ENCODE measurements at regions not wholly inside any gene's neighbourhood (a gene's known extent, or its start where the extent isn't known, plus 50 kb on each side); places are given as distances from the start of the nearest gene placed in this dataset.

GRCh38 chr12:66025477-66025876 is 105.1 kb downstream of the LLPH start:
- CTCF ChIA-PET: no interaction called here
- TF ChIP-seq EZH2 (IDR thresholded peaks at IDR 0.05; ENCODE audit: low read depth) (no peak), CTCF (conservative IDR thresholded peaks at IDR 0.05) (no peak)
- no peaks in the 10 kb centered on the region for H3K9me3 ChIP-seq (ENCODE audit: insufficient read depth, low read depth)
- H3F3A ChIP-seq (ENCODE audit: insufficient read depth, low read depth): no peaks in the 10 kb centered on the region
- intact Hi-C loops (cut with micrococcal nuclease; ENCODE audit: unreplicated experiment): no loop called here
- H3K79me2 ChIP-seq (ENCODE audit: low read depth): no peaks in the 10 kb centered on the region
- no peaks in the 10 kb centered on the region for H4K20me1 ChIP-seq (ENCODE audit: insufficient read depth)
- POLR2A ChIA-PET (ENCODE audit: unreplicated experiment): no interaction called here
- H3K36me3 ChIP-seq (ENCODE audit: low read depth): no peaks in the 10 kb centered on the region
- no peak overlapping the region for H2AFZ ChIP-seq
- H3K4me1 ChIP-seq (replicated peaks; ENCODE audit: insufficient read depth): no peaks in the 10 kb centered on the region
- H3K4me2 ChIP-seq: no peak overlapping the region
- H3K4me3 ChIP-seq: no peak overlapping the region
- H3K27me3 ChIP-seq (ENCODE audit: insufficient read depth, low read depth): no peaks in the 10 kb centered on the region
- no peak overlapping the region for H3K27ac ChIP-seq
- no peaks in the 10 kb centered on the region for H3K9me2 ChIP-seq (ENCODE audit: insufficient read depth)
- no TSS peak for BruUV-seq (replicated peaks)
- DNase-seq: no peak

- Histone ChIP-seq H3K4me2 (no peak overlapping the region), H3K9me3 (ENCODE audit: insufficient read depth, low read depth) (no peaks in the 10 kb centered on the region), H3K27ac (no peak overlapping the region), H3K36me3 (ENCODE audit: low read depth) (no peaks in the 10 kb centered on the region), H3K4me1 (replicated peaks; ENCODE audit: insufficient read depth) (no peaks in the 10 kb centered on the region), H2AFZ (no peak overlapping the region), H3F3A (ENCODE audit: insufficient read depth, low read depth) (no peaks in the 10 kb centered on the region), H3K27me3 (ENCODE audit: insufficient read depth, low read depth) (no peaks in the 10 kb centered on the region), H4K20me1 (ENCODE audit: insufficient read depth) (no peaks in the 10 kb centered on the region), H3K4me3 (no peak overlapping the region), H3K79me2 (ENCODE audit: low read depth) (no peaks in the 10 kb centered on the region), H3K9me2 (ENCODE audit: insufficient read depth) (no peaks in the 10 kb centered on the region)
- ChIA-PET CTCF (no interaction called here), POLR2A (ENCODE audit: unreplicated experiment) (no interaction called here)
- intact Hi-C loops (cut with micrococcal nuclease; ENCODE audit: unreplicated experiment): no loop called here
- no TSS peak for BruUV-seq (replicated peaks)
- DNase-seq: no peak
- TF ChIP-seq EZH2 (IDR thresholded peaks at IDR 0.05; ENCODE audit: low read depth) (no peak), CTCF (conservative IDR thresholded peaks at IDR 0.05) (no peak)
These were observed 105.6 kb downstream of the LLPH start for GRCh38 chr12:66024949-66025348.

GRCh38 chr12:66020481-66020880 is 110.1 kb downstream of the LLPH start:
- ChIA-PET POLR2A (ENCODE audit: unreplicated experiment) (no interaction called here), CTCF (no interaction called here)
- BruUV-seq (replicated peaks): no TSS peak
- DNase-seq: no peak
- no peak overlapping the region for H3K4me2 ChIP-seq
- no peaks in the 10 kb centered on the region for H4K20me1 ChIP-seq (ENCODE audit: insufficient read depth)
- H3K79me2 ChIP-seq (ENCODE audit: low read depth): no peaks in the 10 kb centered on the region
- no peaks in the 10 kb centered on the region for H3F3A ChIP-seq (ENCODE audit: insufficient read depth, low read depth)
- intact Hi-C loops (cut with micrococcal nuclease; ENCODE audit: unreplicated experiment): no loop called here
- H3K4me1 ChIP-seq (replicated peaks; ENCODE audit: insufficient read depth): no peaks in the 10 kb centered on the region
- no peaks in the 10 kb centered on the region for H3K36me3 ChIP-seq (ENCODE audit: low read depth)
- H3K27ac ChIP-seq: no peak overlapping the region
- H2AFZ ChIP-seq: no peak overlapping the region
- no peaks in the 10 kb centered on the region for H3K9me3 ChIP-seq (ENCODE audit: insufficient read depth, low read depth)
- H3K4me3 ChIP-seq: no peak overlapping the region
- no peak for TF ChIP-seq CTCF (conservative IDR thresholded peaks at IDR 0.05)
- TF ChIP-seq EZH2 (IDR thresholded peaks at IDR 0.05; ENCODE audit: low read depth): no peak
- no peaks in the 10 kb centered on the region for H3K27me3 ChIP-seq (ENCODE audit: insufficient read depth, low read depth)
- peaks cover 3% of the 10 kb centered on the region; the same call in 1 of the 2 replicates for H3K9me2 ChIP-seq (ENCODE audit: insufficient read depth)

All from PC-9 (cell line).